ENCODE measurements at regions not wholly inside any gene's neighbourhood (a gene's known extent, or its start where the extent isn't known, plus 50 kb on each side); places are given as distances from the start of the nearest gene placed in this dataset.

DNA sequence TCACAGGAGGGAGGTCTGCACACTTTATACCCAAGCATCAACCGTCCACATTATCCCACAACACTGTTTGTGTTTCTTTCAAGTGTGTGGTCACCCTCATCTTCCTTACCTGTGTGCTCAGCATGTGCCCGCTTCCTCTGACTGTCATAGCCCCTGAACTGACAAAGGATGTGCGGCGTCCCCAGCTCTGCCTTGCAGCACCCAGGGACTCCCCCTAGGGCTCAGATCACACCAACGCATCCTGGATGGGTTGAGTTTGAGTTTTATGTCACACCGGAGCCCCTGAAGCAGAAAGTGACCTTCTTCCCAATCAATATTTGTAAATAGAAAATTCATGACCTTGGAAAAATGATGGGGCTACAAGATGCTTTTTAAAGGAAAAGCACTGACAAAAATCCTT lies 770.7 kb upstream of the TMEM132C start:
- TF ChIP-seq EZH2 (IDR thresholded peaks at IDR 0.05; ENCODE audit: borderline replicate concordance, insufficient read depth, low read length, poor library complexity, severe bottlenecking): no peak
- TF ChIP-seq, protein P1, sequence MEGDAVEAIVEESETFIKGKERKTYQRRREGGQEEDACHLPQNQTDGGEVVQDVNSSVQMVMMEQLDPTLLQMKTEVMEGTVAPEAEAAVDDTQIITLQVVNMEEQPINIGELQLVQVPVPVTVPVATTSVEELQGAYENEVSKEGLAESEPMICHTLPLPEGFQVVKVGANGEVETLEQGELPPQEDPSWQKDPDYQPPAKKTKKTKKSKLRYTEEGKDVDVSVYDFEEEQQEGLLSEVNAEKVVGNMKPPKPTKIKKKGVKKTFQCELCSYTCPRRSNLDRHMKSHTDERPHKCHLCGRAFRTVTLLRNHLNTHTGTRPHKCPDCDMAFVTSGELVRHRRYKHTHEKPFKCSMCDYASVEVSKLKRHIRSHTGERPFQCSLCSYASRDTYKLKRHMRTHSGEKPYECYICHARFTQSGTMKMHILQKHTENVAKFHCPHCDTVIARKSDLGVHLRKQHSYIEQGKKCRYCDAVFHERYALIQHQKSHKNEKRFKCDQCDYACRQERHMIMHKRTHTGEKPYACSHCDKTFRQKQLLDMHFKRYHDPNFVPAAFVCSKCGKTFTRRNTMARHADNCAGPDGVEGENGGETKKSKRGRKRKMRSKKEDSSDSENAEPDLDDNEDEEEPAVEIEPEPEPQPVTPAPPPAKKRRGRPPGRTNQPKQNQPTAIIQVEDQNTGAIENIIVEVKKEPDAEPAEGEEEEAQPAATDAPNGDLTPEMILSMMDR (IDR thresholded peaks at IDR 0.05; ENCODE audit: poor library complexity, severe bottlenecking): no peak
- TF ChIP-seq POLR2AphosphoS5 (IDR thresholded peaks at IDR 0.05): no peak
- TF ChIP-seq, protein P2, sequence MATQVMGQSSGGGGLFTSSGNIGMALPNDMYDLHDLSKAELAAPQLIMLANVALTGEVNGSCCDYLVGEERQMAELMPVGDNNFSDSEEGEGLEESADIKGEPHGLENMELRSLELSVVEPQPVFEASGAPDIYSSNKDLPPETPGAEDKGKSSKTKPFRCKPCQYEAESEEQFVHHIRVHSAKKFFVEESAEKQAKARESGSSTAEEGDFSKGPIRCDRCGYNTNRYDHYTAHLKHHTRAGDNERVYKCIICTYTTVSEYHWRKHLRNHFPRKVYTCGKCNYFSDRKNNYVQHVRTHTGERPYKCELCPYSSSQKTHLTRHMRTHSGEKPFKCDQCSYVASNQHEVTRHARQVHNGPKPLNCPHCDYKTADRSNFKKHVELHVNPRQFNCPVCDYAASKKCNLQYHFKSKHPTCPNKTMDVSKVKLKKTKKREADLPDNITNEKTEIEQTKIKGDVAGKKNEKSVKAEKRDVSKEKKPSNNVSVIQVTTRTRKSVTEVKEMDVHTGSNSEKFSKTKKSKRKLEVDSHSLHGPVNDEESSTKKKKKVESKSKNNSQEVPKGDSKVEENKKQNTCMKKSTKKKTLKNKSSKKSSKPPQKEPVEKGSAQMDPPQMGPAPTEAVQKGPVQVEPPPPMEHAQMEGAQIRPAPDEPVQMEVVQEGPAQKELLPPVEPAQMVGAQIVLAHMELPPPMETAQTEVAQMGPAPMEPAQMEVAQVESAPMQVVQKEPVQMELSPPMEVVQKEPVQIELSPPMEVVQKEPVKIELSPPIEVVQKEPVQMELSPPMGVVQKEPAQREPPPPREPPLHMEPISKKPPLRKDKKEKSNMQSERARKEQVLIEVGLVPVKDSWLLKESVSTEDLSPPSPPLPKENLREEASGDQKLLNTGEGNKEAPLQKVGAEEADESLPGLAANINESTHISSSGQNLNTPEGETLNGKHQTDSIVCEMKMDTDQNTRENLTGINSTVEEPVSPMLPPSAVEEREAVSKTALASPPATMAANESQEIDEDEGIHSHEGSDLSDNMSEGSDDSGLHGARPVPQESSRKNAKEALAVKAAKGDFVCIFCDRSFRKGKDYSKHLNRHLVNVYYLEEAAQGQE (IDR thresholded peaks at IDR 0.05; ENCODE audit: borderline replicate concordance): no peak
- TF ChIP-seq EP300 (conservative IDR thresholded peaks at IDR 0.05; ENCODE audit: poor library complexity, severe bottlenecking): no peak
- no peak for TF ChIP-seq SMC3 (conservative IDR thresholded peaks at IDR 0.05; ENCODE audit: poor library complexity)
- TF ChIP-seq TAF1 (IDR thresholded peaks at IDR 0.05; ENCODE audit: low read depth): no peak
- TF ChIP-seq RAD21 (conservative IDR thresholded peaks at IDR 0.05): no peak
- TF ChIP-seq MXI1 (conservative IDR thresholded peaks at IDR 0.05; ENCODE audit: poor library complexity, severe bottlenecking): no peak
